PC-9 (cell line): ENCODE measurements at regions not wholly inside any gene's neighbourhood (a gene's known extent, or its start where the extent isn't known, plus 50 kb on each side); places are given as distances from the start of the nearest gene placed in this dataset.

Source experiments
- CTCF ChIP-seq: fragments of 200-600 bp; sonication (generic); conservative IDR thresholded peaks from 2 replicates; pipeline ENCODE4 v1.6.1; 2017; ENCODE audit warnings: mixed run types, antibody characterized with exemption, mild to moderate bottlenecking, moderate library complexity
- EZH2 ChIP-seq: fragments of 200-600 bp; sonication (generic); IDR thresholded peaks from 2 replicates; pipeline ENCODE4 v1.8.0; 2017; ENCODE audit warnings: antibody characterized with exemption, low read depth

GRCh38 chr14:101033006-101033405, 129.5 kb upstream of the RTL1 start:
- TF ChIP-seq EZH2 (no peak), CTCF (no peak)
